HepG2 (cell line): ENCODE measurements at regions not wholly inside any gene's neighbourhood (a gene's known extent, or its start where the extent isn't known, plus 50 kb on each side); places are given as distances from the start of the nearest gene placed in this dataset.

ENCODE experiments used
- AKAP8 ChIP-seq: sonication (generic); formaldehyde crosslinking; IDR thresholded peaks from 2 replicates; pipeline ENCODE4 v1.5.1; 2020; ENCODE audit warnings: mild to moderate bottlenecking, missing genetic modification reagents
- ARNT ChIP-seq: fragments of 450-650 bp; IDR thresholded peaks from 2 replicates; pipeline ENCODE4 v1.6.1; 2017
- ISX ChIP-seq: sonication (generic); formaldehyde crosslinking; conservative IDR thresholded peaks from 2 replicates; pipeline ENCODE4 v1.5.0; 2020; ENCODE audit warnings: missing genetic modification reagents
- JUNB ChIP-seq: sonication (generic); formaldehyde crosslinking; IDR thresholded peaks from 2 replicates; pipeline ENCODE4 v1.8.0; 2022; ENCODE audit warnings: missing genetic modification reagents, mild to moderate bottlenecking, borderline replicate concordance
- MIXL1 ChIP-seq: IDR thresholded peaks from 2 replicates; pipeline ENCODE4 v1.6.1; 2016
- MLLT10 ChIP-seq: sonication (generic); formaldehyde crosslinking; IDR thresholded peaks from 2 replicates; pipeline ENCODE4 v1.4.0; 2020; ENCODE audit warnings: missing genetic modification reagents
- MTF2 ChIP-seq: sonication (generic); formaldehyde crosslinking; IDR thresholded peaks from 2 replicates; pipeline ENCODE4 v1.5.0; 2020; ENCODE audit warnings: missing genetic modification reagents, borderline replicate concordance
- NCOA2 ChIP-seq: sonication (generic); formaldehyde crosslinking; IDR thresholded peaks from 2 replicates; pipeline ENCODE4 v1.8.0; 2022; ENCODE audit warnings: inconsistent platforms
- NCOR1 ChIP-seq: fragments of 200-600 bp; sonication (generic); IDR thresholded peaks from 2 replicates; pipeline ENCODE4 v1.7.0; 2017; ENCODE audit warnings: antibody characterized with exemption, low read length, borderline replicate concordance
- NR2C2 ChIP-seq: sonication (generic); formaldehyde crosslinking; IDR thresholded peaks from 2 replicates; pipeline ENCODE4 v1.4.0; 2020; ENCODE audit warnings: missing genetic modification reagents, mild to moderate bottlenecking, moderate library complexity, borderline replicate concordance
- RFX1 ChIP-seq: fragments of 450-650 bp; IDR thresholded peaks from 2 replicates; pipeline ENCODE4 v1.6.1; 2017
- SETDB1 ChIP-seq: sonication (generic); formaldehyde crosslinking; IDR thresholded peaks from 2 replicates; pipeline ENCODE4 v1.5.1; 2020; ENCODE audit warnings: missing genetic modification reagents, mild to moderate bottlenecking, borderline replicate concordance
- SP140L ChIP-seq: sonication (generic); formaldehyde crosslinking; IDR thresholded peaks from 2 replicates; pipeline ENCODE4 v1.4.0; 2020; ENCODE audit warnings: missing genetic modification reagents, borderline replicate concordance
- SSRP1 ChIP-seq: IDR thresholded peaks from 2 replicates; pipeline ENCODE4 v1.6.1; 2016; ENCODE audit warnings: control low read depth
- ZMAT3 ChIP-seq: sonication (generic); formaldehyde crosslinking; conservative IDR thresholded peaks from 2 replicates; pipeline ENCODE4 v1.7.0; 2021; ENCODE audit warnings: missing genetic modification reagents
- ZNF10 ChIP-seq: sonication (generic); formaldehyde crosslinking; IDR thresholded peaks from 2 replicates; pipeline ENCODE4 v1.4.0; 2020; ENCODE audit warnings: mild to moderate bottlenecking, low read depth, missing genetic modification reagents, borderline replicate concordance
- ZNF230 ChIP-seq: sonication (generic); formaldehyde crosslinking; IDR thresholded peaks from 2 replicates; pipeline ENCODE4 v1.4.0; 2020; ENCODE audit warnings: mild to moderate bottlenecking, missing genetic modification reagents
- ZNF337 ChIP-seq: sonication (generic); formaldehyde crosslinking; IDR thresholded peaks from 2 replicates; pipeline ENCODE4 v1.5.1; 2020; ENCODE audit warnings: missing genetic modification reagents, low read depth, mild to moderate bottlenecking, borderline replicate concordance
- ZSCAN31 ChIP-seq: sonication (generic); formaldehyde crosslinking; IDR thresholded peaks from 2 replicates; pipeline ENCODE4 v1.5.0; 2020; ENCODE audit warnings: low read depth, mild to moderate bottlenecking, missing genetic modification reagents
- TF ChIP-seq, protein P1 (sequence below): sonication (generic); formaldehyde crosslinking; IDR thresholded peaks from 2 replicates; pipeline ENCODE4 v1.4.0; 2020; ENCODE audit warnings: missing genetic modification reagents, low read depth, mild to moderate bottlenecking, borderline replicate concordance
- TF ChIP-seq, protein P2 (sequence below): sonication (generic); formaldehyde crosslinking; IDR thresholded peaks from 2 replicates; pipeline ENCODE4 v1.9.0; 2021; ENCODE audit warnings: missing genetic modification reagents, borderline replicate concordance
- TF ChIP-seq, protein P3 (sequence below): sonication (generic); formaldehyde crosslinking; IDR thresholded peaks from 2 replicates; pipeline ENCODE4 v1.4.0; 2020; ENCODE audit warnings: low read depth, mild to moderate bottlenecking, missing genetic modification reagents
- TF ChIP-seq, protein P4 (sequence below): sonication (generic); formaldehyde crosslinking; IDR thresholded peaks from 2 replicates; pipeline ENCODE4 v1.8.0; 2022; ENCODE audit warnings: mild to moderate bottlenecking, missing genetic modification reagents

DNA sequence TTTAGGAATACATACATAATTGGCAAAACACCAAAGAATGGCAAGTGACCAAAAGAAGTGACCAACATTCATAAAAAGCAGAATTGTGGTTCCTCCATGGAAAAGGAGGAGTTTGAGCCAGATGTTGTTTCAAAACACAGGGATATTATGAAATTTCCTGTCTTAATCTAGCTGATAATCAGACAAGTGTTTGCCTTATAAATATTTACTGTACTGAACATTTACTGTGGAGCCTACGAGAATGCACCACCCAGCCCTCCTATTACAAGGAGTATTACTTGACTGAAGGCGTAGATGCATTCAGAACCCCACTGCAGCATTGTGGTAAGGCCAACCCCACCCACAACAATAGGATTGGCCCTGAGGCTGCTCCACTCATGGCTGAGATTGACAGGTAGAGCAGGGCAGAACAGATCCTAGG, 118.9 kb downstream of the AKR1D1 start (continued):
- TF ChIP-seq, protein P1, sequence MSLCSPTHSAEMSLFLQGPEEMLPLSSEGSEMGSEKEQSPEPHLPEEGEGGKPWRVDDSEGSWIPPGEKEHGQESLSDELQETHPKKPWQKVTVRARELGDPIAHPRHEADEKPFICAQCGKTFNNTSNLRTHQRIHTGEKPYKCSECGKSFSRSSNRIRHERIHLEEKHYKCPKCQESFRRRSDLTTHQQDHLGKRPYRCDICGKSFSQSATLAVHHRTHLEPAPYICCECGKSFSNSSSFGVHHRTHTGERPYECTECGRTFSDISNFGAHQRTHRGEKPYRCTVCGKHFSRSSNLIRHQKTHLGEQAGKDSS (CRISPR knock-in tag): no peak
- no peak for TF ChIP-seq ZNF230 (CRISPR knock-in tag)
- no peak for TF ChIP-seq RFX1
- TF ChIP-seq JUNB: no peak
- TF ChIP-seq NR2C2 (CRISPR knock-in tag): no peak
- TF ChIP-seq MIXL1 (CRISPR knock-in tag): no peak
- no peak for TF ChIP-seq MLLT10 (CRISPR knock-in tag)
- no peak for TF ChIP-seq ZSCAN31
- TF ChIP-seq, protein P2, sequence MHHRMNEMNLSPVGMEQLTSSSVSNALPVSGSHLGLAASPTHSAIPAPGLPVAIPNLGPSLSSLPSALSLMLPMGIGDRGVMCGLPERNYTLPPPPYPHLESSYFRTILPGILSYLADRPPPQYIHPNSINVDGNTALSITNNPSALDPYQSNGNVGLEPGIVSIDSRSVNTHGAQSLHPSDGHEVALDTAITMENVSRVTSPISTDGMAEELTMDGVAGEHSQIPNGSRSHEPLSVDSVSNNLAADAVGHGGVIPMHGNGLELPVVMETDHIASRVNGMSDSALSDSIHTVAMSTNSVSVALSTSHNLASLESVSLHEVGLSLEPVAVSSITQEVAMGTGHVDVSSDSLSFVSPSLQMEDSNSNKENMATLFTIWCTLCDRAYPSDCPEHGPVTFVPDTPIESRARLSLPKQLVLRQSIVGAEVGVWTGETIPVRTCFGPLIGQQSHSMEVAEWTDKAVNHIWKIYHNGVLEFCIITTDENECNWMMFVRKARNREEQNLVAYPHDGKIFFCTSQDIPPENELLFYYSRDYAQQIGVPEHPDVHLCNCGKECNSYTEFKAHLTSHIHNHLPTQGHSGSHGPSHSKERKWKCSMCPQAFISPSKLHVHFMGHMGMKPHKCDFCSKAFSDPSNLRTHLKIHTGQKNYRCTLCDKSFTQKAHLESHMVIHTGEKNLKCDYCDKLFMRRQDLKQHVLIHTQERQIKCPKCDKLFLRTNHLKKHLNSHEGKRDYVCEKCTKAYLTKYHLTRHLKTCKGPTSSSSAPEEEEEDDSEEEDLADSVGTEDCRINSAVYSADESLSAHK: no peak
- TF ChIP-seq NCOR1: no peak
- no peak for TF ChIP-seq SP140L (CRISPR knock-in tag)
- TF ChIP-seq AKAP8 (CRISPR knock-in tag): no peak
- no peak for TF ChIP-seq SETDB1 (CRISPR knock-in tag)
- no peak for TF ChIP-seq MTF2 (CRISPR knock-in tag)
- no peak for TF ChIP-seq SSRP1 (CRISPR knock-in tag)
- TF ChIP-seq, protein P3, sequence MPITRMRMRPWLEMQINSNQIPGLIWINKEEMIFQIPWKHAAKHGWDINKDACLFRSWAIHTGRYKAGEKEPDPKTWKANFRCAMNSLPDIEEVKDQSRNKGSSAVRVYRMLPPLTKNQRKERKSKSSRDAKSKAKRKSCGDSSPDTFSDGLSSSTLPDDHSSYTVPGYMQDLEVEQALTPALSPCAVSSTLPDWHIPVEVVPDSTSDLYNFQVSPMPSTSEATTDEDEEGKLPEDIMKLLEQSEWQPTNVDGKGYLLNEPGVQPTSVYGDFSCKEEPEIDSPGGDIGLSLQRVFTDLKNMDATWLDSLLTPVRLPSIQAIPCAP (CRISPR knock-in tag): no peak
- no peak for TF ChIP-seq ZNF337 (CRISPR knock-in tag)
- no peak for TF ChIP-seq ISX (CRISPR knock-in tag)
- TF ChIP-seq, protein P4, sequence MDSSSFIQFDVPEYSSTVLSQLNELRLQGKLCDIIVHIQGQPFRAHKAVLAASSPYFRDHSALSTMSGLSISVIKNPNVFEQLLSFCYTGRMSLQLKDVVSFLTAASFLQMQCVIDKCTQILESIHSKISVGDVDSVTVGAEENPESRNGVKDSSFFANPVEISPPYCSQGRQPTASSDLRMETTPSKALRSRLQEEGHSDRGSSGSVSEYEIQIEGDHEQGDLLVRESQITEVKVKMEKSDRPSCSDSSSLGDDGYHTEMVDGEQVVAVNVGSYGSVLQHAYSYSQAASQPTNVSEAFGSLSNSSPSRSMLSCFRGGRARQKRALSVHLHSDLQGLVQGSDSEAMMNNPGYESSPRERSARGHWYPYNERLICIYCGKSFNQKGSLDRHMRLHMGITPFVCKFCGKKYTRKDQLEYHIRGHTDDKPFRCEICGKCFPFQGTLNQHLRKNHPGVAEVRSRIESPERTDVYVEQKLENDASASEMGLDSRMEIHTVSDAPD (CRISPR knock-in tag): no peak
- TF ChIP-seq ZNF10: no peak
- peak; percentile 63 for TF ChIP-seq NCOA2 (CRISPR knock-in tag)
- no peak for TF ChIP-seq ARNT
- TF ChIP-seq ZMAT3: no peak
